ENCODE measurements at regions not wholly inside any gene's neighbourhood (a gene's known extent, or its start where the extent isn't known, plus 50 kb on each side); places are given as distances from the start of the nearest gene placed in this dataset.

DNA sequence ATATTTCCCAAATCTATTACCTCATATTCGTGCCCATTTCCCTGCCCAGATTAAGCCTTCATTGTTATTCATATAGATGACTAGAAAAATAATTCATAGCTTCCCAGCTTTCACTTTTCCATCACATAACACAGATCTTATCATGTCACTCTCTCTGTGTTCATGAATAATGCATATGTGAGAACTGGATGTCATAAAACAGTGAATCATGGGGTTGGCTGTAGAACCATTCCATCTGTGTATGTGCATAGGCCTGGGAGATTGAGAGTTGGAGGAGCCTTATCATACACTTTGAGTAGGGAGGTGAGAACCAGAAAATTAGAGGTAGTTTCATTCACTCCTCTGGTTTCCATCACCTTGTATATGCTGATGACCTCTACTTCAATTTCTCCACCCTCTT is 73.9 kb upstream of the RANBP6 start:
- intact Hi-C loops (cut with DNase I, micrococcal nuclease), result no loop called here
- H3K27me3 ChIP-seq (ENCODE audit: control insufficient read depth in 1 of 2, insufficient read depth in 2 of 2, low read length in 2 of 2), result no peaks in the 10 kb centered on the region
- no peak overlapping the region for H3K4me3 Mint-ChIP-seq
- CTCF ChIA-PET, result no interaction called here
- no peaks in the 10 kb centered on the region for H3K36me3 ChIP-seq (ENCODE audit: insufficient read depth, low read length)
- no peak overlapping the region for H3K27ac ChIP-seq (ENCODE audit: low read depth in 1 of 2, low read length in 2 of 2)
- ATAC-seq (ENCODE audit: poor library complexity) (no peak), DNase-seq (no peak)
- no peaks in the 10 kb centered on the region for H3K9me3 Mint-ChIP-seq
- no peaks in the 10 kb centered on the region for H3K4me1 ChIP-seq (ENCODE audit: insufficient read depth, low read length)
- no peaks in the 10 kb centered on the region for H3K27me3 Mint-ChIP-seq
- POLR2A ChIA-PET, result no interaction called here
- no peak overlapping the region for H3K27ac Mint-ChIP-seq
- no peaks in the 10 kb centered on the region for H3K9me3 ChIP-seq (ENCODE audit: control insufficient read depth in 1 of 2, insufficient read depth in 1 of 2, low read length in 2 of 2)
- no peaks in the 10 kb centered on the region for H3K4me1 Mint-ChIP-seq (ENCODE audit: low read depth)
- H3K36me3 Mint-ChIP-seq (ENCODE audit: low read depth), result no peaks in the 10 kb centered on the region
- TF ChIP-seq CTCF (IDR thresholded peaks at IDR 0.05), result no peak
- H3K4me3 ChIP-seq (ENCODE audit: low read length), result no peak overlapping the region

DNA sequence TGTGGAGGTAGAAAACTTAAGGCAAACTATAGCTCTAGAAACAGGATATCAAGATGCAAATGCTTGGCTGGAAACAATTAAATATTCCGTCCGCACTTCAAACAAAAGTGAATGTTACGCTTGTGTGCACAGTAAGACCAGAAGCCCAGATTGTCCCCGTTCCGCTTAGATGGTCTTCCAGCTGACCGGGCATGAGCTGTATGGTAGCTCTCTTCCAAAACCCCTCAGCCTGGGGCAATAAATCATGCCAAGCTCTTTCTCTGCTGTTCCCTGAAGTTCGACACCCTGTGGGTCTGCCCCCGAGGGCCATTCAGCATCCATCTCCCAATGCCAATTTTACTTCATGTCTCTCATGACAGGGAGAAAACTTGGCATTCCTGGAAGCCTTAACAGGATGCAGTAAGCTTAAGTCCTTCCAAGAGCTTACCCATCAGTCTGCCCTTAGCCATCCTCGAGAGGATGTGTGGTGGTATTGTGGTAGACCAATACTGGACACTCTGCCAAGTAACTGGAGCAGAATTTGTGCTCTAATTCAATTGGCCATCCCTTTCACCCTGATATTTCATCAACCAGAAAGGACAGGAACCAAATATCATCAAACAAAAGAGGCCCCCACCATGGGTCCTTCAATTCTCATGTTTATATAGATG is 70.7 kb upstream of the RANBP6 start:
- Histone ChIP-seq H3K9me3 (ENCODE audit: control insufficient read depth in 1 of 2, insufficient read depth in 1 of 2, low read length in 2 of 2) (no peaks in the 10 kb centered on the region), H3K27ac (ENCODE audit: low read depth in 1 of 2, low read length in 2 of 2) (no peak overlapping the region), H3K36me3 (ENCODE audit: insufficient read depth, low read length) (no peaks in the 10 kb centered on the region), H3K27me3 (ENCODE audit: control insufficient read depth in 1 of 2, insufficient read depth in 2 of 2, low read length in 2 of 2) (no peaks in the 10 kb centered on the region), H3K4me3 (ENCODE audit: low read length) (no peak overlapping the region), H3K4me1 (ENCODE audit: insufficient read depth, low read length) (no peaks in the 10 kb centered on the region)
- no peak overlapping the region for H3K27ac Mint-ChIP-seq
- TF ChIP-seq CTCF (IDR thresholded peaks at IDR 0.05), result no peak
- ChIA-PET CTCF (no interaction called here), POLR2A (no interaction called here)
- H3K9me3 Mint-ChIP-seq, result no peaks in the 10 kb centered on the region
- no peaks in the 10 kb centered on the region for H3K27me3 Mint-ChIP-seq
- ATAC-seq (ENCODE audit: poor library complexity) (no peak), DNase-seq (no peak)
- intact Hi-C loops (cut with DNase I, micrococcal nuclease), result no loop called here
- H3K4me3 Mint-ChIP-seq, result no peak overlapping the region
- H3K36me3 Mint-ChIP-seq (ENCODE audit: low read depth), result no peaks in the 10 kb centered on the region
- no peaks in the 10 kb centered on the region for H3K4me1 Mint-ChIP-seq (ENCODE audit: low read depth)

GRCh38 chr9:6080154-6080716 is 64.8 kb upstream of the RANBP6 start:
- ATAC-seq (ENCODE audit: poor library complexity) (peak; percentile 91), DNase-seq (peak; percentile 25 to 85 (median 58))
- intact Hi-C loops (cut with DNase I, micrococcal nuclease), result no loop called here
- Mint-ChIP-seq H3K27ac (peak overlapping the region; percentile 80), H3K4me3 (peak overlapping the region; percentile 97), H3K27me3 (no peaks in the 10 kb centered on the region), H3K4me1 (ENCODE audit: low read depth) (peaks cover 15% of the 10 kb centered on the region), H3K36me3 (ENCODE audit: low read depth) (no peaks in the 10 kb centered on the region), H3K9me3 (no peaks in the 10 kb centered on the region)
- Histone ChIP-seq H3K9me3 (ENCODE audit: control insufficient read depth in 1 of 2, insufficient read depth in 1 of 2, low read length in 2 of 2) (no peaks in the 10 kb centered on the region), H3K27me3 (ENCODE audit: control insufficient read depth in 1 of 2, insufficient read depth in 2 of 2, low read length in 2 of 2) (no peaks in the 10 kb centered on the region), H3K4me3 (ENCODE audit: low read length) (peak overlapping the region; percentile 57), H3K27ac (ENCODE audit: low read depth in 1 of 2, low read length in 2 of 2) (peak overlapping the region; percentile 14 to 57), H3K4me1 (ENCODE audit: insufficient read depth, low read length) (peaks cover 4% of the 10 kb centered on the region), H3K36me3 (ENCODE audit: insufficient read depth, low read length) (no peaks in the 10 kb centered on the region)
- no peak for TF ChIP-seq CTCF (IDR thresholded peaks at IDR 0.05)
- POLR2A ChIA-PET, result interaction anchor here (0.8 to 1.6 kb wide), 4 partner anchors 11 to 678 kb away, joined by 3 to 7 read pairs (median 4); partner anchors contain the start of gene KDM4C
- CTCF ChIA-PET, result interaction anchor here (0.7 kb wide), 1 partner anchor 194 kb away, joined by 3 read pairs; no protein-coding TSS in a partner anchor

All from CD4-positive, alpha-beta T cell (primary cell).